ELR (cell line): ENCODE measurements at regions not wholly inside any gene's neighbourhood (a gene's known extent, or its start where the extent isn't known, plus 50 kb on each side); places are given as distances from the start of the nearest gene placed in this dataset.

ENCODE experiments used
- DNase-seq: peaks from one replicate; pipeline ENCODE4 v3.0.0-alpha.2; 2015; ENCODE audit warnings: low read depth

- DNase-seq = no peak
Observed at GRCh38 chr20:1790386-1790785, 104.8 kb upstream of the SIRPA start.

- no peak for DNase-seq
Observed at GRCh38 chr20:1788044-1788443, 107.2 kb upstream of the SIRPA start.

- no peak for DNase-seq
Observed at GRCh38 chr20:1786486-1786885, 108.7 kb upstream of the SIRPA start.

GRCh38 chr20:1784586-1784985 is 110.6 kb upstream of the SIRPA start:
- DNase-seq = no peak

GRCh38 chr20:1783245-1783644 is 112.0 kb upstream of the SIRPA start:
- no peak for DNase-seq

- DNase-seq = no peak
Observed at GRCh38 chr20:1782181-1782580, 113.0 kb upstream of the SIRPA start.

GRCh38 chr20:1779567-1779966 is 115.6 kb upstream of the SIRPA start:
- DNase-seq = no peak

GRCh38 chr20:1778338-1778737 is 116.9 kb upstream of the SIRPA start:
- DNase-seq = no peak

- DNase-seq = no peak
Observed at GRCh38 chr20:1777476-1777820, 117.8 kb upstream of the SIRPA start.

GRCh38 chr20:1776681-1777475 is 118.3 kb upstream of the SIRPA start:
- DNase-seq = peak; percentile 87

GRCh38 chr20:1775117-1775516 is 117.5 kb upstream of the SIRPG start:
- peak; percentile 34 for DNase-seq

- no peak for DNase-seq
Observed at GRCh38 chr20:1774479-1774878, 116.9 kb upstream of the SIRPG start.

- DNase-seq = no peak
Observed at GRCh38 chr20:1773816-1774215, 116.2 kb upstream of the SIRPG start.

GRCh38 chr20:1769491-1769890 is 111.9 kb upstream of the SIRPG start:
- no peak for DNase-seq

GRCh38 chr20:1766731-1767130 is 109.2 kb upstream of the SIRPG start:
- DNase-seq = no peak

- peak; percentile 78 for DNase-seq
Observed at GRCh38 chr20:1764136-1765033, 106.8 kb upstream of the SIRPG start.

GRCh38 chr20:1761598-1761997 is 104.0 kb upstream of the SIRPG start:
- DNase-seq = no peak

- peak; percentile 90 for DNase-seq
Observed at GRCh38 chr20:1761116-1761515, 103.5 kb upstream of the SIRPG start.

- DNase-seq = no peak
Observed at GRCh38 chr20:1758765-1759164, 101.2 kb upstream of the SIRPG start.

- no peak for DNase-seq
Observed at GRCh38 chr20:1757606-1758512, 100.3 kb upstream of the SIRPG start.

GRCh38 chr20:1757072-1757471 is 99.5 kb upstream of the SIRPG start:
- DNase-seq = no peak

GRCh38 chr20:1754749-1755148 is 97.2 kb upstream of the SIRPG start:
- DNase-seq = no peak
